ENCODE measurements at regions not wholly inside any gene's neighbourhood (a gene's known extent, or its start where the extent isn't known, plus 50 kb on each side); places are given as distances from the start of the nearest gene placed in this dataset.

DNA sequence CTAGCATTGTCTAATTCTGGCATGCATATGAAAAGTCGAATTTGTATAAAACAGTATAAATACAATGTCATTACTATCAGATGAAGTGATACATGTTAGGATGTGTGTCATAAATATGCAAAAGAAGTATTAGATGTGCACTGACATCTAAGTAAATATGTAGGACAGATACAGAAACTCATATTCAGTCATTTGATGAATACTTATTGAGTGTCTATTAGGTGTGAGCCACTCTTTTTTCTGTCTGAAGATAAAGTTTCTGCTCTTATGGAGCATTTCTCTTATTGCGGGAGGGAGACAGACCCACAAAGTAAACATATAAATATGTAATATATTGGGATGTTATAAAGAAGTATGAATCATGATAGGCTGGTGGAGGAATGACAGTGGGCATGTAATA, 426.6 kb upstream of the B3GALT2 start:
- TF ChIP-seq, protein P1, sequence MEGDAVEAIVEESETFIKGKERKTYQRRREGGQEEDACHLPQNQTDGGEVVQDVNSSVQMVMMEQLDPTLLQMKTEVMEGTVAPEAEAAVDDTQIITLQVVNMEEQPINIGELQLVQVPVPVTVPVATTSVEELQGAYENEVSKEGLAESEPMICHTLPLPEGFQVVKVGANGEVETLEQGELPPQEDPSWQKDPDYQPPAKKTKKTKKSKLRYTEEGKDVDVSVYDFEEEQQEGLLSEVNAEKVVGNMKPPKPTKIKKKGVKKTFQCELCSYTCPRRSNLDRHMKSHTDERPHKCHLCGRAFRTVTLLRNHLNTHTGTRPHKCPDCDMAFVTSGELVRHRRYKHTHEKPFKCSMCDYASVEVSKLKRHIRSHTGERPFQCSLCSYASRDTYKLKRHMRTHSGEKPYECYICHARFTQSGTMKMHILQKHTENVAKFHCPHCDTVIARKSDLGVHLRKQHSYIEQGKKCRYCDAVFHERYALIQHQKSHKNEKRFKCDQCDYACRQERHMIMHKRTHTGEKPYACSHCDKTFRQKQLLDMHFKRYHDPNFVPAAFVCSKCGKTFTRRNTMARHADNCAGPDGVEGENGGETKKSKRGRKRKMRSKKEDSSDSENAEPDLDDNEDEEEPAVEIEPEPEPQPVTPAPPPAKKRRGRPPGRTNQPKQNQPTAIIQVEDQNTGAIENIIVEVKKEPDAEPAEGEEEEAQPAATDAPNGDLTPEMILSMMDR (IDR thresholded peaks at IDR 0.05), result no peak
- TF ChIP-seq EZH2phosphoT487 (IDR thresholded peaks at IDR 0.05) (no peak), EZH2 (IDR thresholded peaks at IDR 0.05) (no peak)

All from neural progenitor cell (in vitro differentiated cells).